ENCODE measurements at regions not wholly inside any gene's neighbourhood (a gene's known extent, or its start where the extent isn't known, plus 50 kb on each side); places are given as distances from the start of the nearest gene placed in this dataset.

DNA sequence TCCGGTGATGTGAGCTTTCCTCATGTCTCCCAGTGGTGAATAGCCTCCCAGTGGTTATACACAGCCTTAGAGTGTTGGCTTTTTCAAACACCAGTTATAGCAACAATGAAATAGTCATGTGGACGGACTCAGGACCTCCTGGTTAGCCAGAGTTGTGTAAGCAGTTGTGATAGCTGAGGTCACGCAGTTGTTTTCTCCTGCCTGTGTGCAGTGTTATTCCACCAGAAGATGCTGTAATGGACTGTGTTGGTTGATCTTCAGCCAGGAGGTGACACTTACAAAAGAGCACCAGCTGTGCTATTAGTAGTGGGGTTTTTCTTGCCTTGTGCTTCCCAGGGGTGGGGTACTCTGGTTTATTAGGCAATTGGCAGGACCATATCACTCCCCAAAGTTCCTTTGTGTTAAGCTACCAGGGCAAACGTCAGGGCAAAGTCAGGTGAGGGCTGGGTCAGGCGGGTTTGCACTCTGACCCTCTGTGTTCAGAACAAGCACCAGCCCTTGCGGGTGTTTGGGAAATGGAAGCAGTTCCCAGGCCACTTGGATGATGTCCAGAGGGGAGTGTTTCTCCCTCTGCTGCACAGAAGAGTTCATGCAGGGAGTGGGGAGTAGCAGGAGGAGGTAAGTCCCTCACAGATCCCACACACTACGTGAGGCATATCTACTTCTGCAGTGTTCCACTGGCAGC, 252.6 kb downstream of the TMEM47 start:
- Histone ChIP-seq H4K20me1 (ENCODE audit: insufficient read depth, low read length) (no peaks in the 10 kb centered on the region), H3K4me3 (ENCODE audit: insufficient read depth, low read depth, low read length) (no peak overlapping the region), H3K9me3 (ENCODE audit: insufficient read depth, low read depth, low read length) (no peaks in the 10 kb centered on the region), H3K4me2 (ENCODE audit: low read length) (peak overlapping the region; percentile 19), H3K27ac (ENCODE audit: low read depth, low read length) (no peak overlapping the region), H3K27me3 (ENCODE audit: insufficient read depth, low read length) (no peaks in the 10 kb centered on the region), H2AFZ (ENCODE audit: low read depth, low read length) (no peak overlapping the region), H3K4me1 (ENCODE audit: insufficient read depth, low read length) (peaks cover 4% of the 10 kb centered on the region), H3K79me2 (ENCODE audit: insufficient read depth, low read length) (no peaks in the 10 kb centered on the region), H3K36me3 (ENCODE audit: insufficient read depth, low read length) (no peaks in the 10 kb centered on the region), H3K9ac (ENCODE audit: low read length) (no peak overlapping the region)
- Mint-ChIP-seq H3K4me3 (ENCODE audit: unreplicated experiment) (no peak overlapping the region), H3K27ac (ENCODE audit: unreplicated experiment) (peak overlapping the region; percentile 53), H3K4me1 (ENCODE audit: low read depth, unreplicated experiment) (peaks cover 16% of the 10 kb centered on the region), H3K9me3 (ENCODE audit: unreplicated experiment) (no peaks in the 10 kb centered on the region), H3K36me3 (ENCODE audit: low read depth, unreplicated experiment) (no peaks in the 10 kb centered on the region), H3K27me3 (ENCODE audit: low read depth, unreplicated experiment) (no peaks in the 10 kb centered on the region)
- TF ChIP-seq, protein P1, sequence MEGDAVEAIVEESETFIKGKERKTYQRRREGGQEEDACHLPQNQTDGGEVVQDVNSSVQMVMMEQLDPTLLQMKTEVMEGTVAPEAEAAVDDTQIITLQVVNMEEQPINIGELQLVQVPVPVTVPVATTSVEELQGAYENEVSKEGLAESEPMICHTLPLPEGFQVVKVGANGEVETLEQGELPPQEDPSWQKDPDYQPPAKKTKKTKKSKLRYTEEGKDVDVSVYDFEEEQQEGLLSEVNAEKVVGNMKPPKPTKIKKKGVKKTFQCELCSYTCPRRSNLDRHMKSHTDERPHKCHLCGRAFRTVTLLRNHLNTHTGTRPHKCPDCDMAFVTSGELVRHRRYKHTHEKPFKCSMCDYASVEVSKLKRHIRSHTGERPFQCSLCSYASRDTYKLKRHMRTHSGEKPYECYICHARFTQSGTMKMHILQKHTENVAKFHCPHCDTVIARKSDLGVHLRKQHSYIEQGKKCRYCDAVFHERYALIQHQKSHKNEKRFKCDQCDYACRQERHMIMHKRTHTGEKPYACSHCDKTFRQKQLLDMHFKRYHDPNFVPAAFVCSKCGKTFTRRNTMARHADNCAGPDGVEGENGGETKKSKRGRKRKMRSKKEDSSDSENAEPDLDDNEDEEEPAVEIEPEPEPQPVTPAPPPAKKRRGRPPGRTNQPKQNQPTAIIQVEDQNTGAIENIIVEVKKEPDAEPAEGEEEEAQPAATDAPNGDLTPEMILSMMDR (IDR thresholded peaks at IDR 0.05; ENCODE audit: insufficient read depth, low read depth, low read length): no peak
- TF ChIP-seq EZH2 (IDR thresholded peaks at IDR 0.05; ENCODE audit: insufficient read depth, low read length): no peak
- FAIRE-seq (peak; percentile 69), DNase-seq (ENCODE audit: low read depth) (no peak)

DNA sequence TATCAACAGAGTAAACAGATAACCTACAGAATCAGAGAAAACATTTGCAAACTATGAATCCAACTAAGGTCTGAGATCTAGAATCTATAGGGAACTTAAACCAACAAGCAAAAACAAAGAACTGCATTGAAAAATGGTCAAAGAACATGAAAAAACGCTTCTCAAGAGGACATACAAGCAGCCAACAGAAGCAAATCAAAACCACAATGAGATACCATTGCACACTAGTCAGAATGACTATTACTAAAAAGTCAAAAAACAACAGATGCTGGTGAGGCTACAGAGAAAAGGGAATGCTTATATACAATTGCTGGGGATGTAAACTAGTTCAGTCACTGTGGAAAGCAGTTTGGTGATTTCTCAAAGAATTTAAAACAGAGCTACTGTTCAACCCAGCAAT, 255.7 kb downstream of the TMEM47 start:
- no peak overlapping the region for H3K4me2 ChIP-seq (ENCODE audit: low read length)
- H3K9ac ChIP-seq (ENCODE audit: low read length): no peak overlapping the region
- no peaks in the 10 kb centered on the region for H3K36me3 ChIP-seq (ENCODE audit: insufficient read depth, low read length)
- no peak for DNase-seq (ENCODE audit: low read depth)
- no peaks in the 10 kb centered on the region for H3K79me2 ChIP-seq (ENCODE audit: insufficient read depth, low read length)
- no peaks in the 10 kb centered on the region for H4K20me1 ChIP-seq (ENCODE audit: insufficient read depth, low read length)
- Mint-ChIP-seq H3K27me3 (ENCODE audit: low read depth, unreplicated experiment) (no peaks in the 10 kb centered on the region), H3K27ac (ENCODE audit: unreplicated experiment) (no peak overlapping the region), H3K4me1 (ENCODE audit: low read depth, unreplicated experiment) (peaks cover 16% of the 10 kb centered on the region), H3K4me3 (ENCODE audit: unreplicated experiment) (peak overlapping the region; percentile 16), H3K36me3 (ENCODE audit: low read depth, unreplicated experiment) (no peaks in the 10 kb centered on the region), H3K9me3 (ENCODE audit: unreplicated experiment) (no peaks in the 10 kb centered on the region)
- FAIRE-seq: peak; percentile 84
- H3K27me3 ChIP-seq (ENCODE audit: insufficient read depth, low read length): no peaks in the 10 kb centered on the region
- TF ChIP-seq, protein P1 (IDR thresholded peaks at IDR 0.05; ENCODE audit: insufficient read depth, low read depth, low read length): no peak
- TF ChIP-seq EZH2 (IDR thresholded peaks at IDR 0.05; ENCODE audit: insufficient read depth, low read length): no peak
- H3K27ac ChIP-seq (ENCODE audit: low read depth, low read length): no peak overlapping the region
- no peak overlapping the region for H2AFZ ChIP-seq (ENCODE audit: low read depth, low read length)
- H3K9me3 ChIP-seq (ENCODE audit: insufficient read depth, low read depth, low read length): no peaks in the 10 kb centered on the region
- H3K4me1 ChIP-seq (ENCODE audit: insufficient read depth, low read length): peaks cover 4% of the 10 kb centered on the region
- H3K4me3 ChIP-seq (ENCODE audit: insufficient read depth, low read depth, low read length): no peak overlapping the region

DNA sequence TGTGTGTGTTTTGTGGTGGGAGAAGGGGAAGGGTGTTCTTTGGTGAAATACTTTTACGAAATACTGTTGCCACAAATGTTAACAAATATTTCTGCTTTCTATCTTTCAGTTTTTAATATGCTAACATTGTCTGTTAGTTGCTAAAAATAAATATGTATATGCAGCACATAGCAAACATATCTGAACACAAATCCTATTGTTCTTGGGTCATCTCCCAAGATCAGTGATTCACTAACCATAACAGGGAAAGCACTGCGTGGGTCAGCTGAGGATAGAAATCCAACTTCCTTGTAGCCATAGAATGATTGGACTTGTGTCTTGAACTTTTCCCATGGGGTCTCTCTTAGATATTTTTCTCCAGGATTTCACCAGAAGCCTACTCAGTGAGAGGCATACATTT, 250.3 kb upstream of the FAM47A start:
- Histone ChIP-seq H3K9me3 (ENCODE audit: insufficient read depth, low read depth, low read length) (no peaks in the 10 kb centered on the region), H3K27me3 (ENCODE audit: insufficient read depth, low read length) (no peaks in the 10 kb centered on the region), H3K4me1 (ENCODE audit: insufficient read depth, low read length) (peaks cover 3% of the 10 kb centered on the region), H4K20me1 (ENCODE audit: insufficient read depth, low read length) (no peaks in the 10 kb centered on the region), H2AFZ (ENCODE audit: low read depth, low read length) (no peak overlapping the region), H3K36me3 (ENCODE audit: insufficient read depth, low read length) (no peaks in the 10 kb centered on the region), H3K79me2 (ENCODE audit: insufficient read depth, low read length) (no peaks in the 10 kb centered on the region), H3K9ac (ENCODE audit: low read length) (no peak overlapping the region), H3K27ac (ENCODE audit: low read depth, low read length) (peak overlapping the region; percentile 61), H3K4me2 (ENCODE audit: low read length) (peak overlapping the region; percentile 25), H3K4me3 (ENCODE audit: insufficient read depth, low read depth, low read length) (no peak overlapping the region)
- FAIRE-seq (peak; percentile 84), DNase-seq (ENCODE audit: low read depth) (peak; percentile 12)
- no peaks in the 10 kb centered on the region for H3K9me3 Mint-ChIP-seq (ENCODE audit: unreplicated experiment)
- no peaks in the 10 kb centered on the region for H3K4me1 Mint-ChIP-seq (ENCODE audit: low read depth, unreplicated experiment)
- no peak for TF ChIP-seq EZH2 (IDR thresholded peaks at IDR 0.05; ENCODE audit: insufficient read depth, low read length)
- TF ChIP-seq, protein P1 (IDR thresholded peaks at IDR 0.05; ENCODE audit: insufficient read depth, low read depth, low read length): no peak
- H3K27ac Mint-ChIP-seq (ENCODE audit: unreplicated experiment): no peak overlapping the region
- no peaks in the 10 kb centered on the region for H3K27me3 Mint-ChIP-seq (ENCODE audit: low read depth, unreplicated experiment)
- no peaks in the 10 kb centered on the region for H3K36me3 Mint-ChIP-seq (ENCODE audit: low read depth, unreplicated experiment)
- H3K4me3 Mint-ChIP-seq (ENCODE audit: unreplicated experiment): no peak overlapping the region
